Naive B cell (primary cell): ENCODE measurements at regions not wholly inside any gene's neighbourhood (a gene's known extent, or its start where the extent isn't known, plus 50 kb on each side); places are given as distances from the start of the nearest gene placed in this dataset.
"Not testable (repeated sequence)": the region's sequence is repeated elsewhere in the genome, so short reads cannot be mapped to it uniquely, and the experiment has no call there.

Experiments
- ATAC-seq, 2 donors: fragments of 150-1000 bp; cut with Tn5 transposase; 2 replicates each; pipeline ENCODE4 v1.10.0; 2021; ENCODE audit warnings: low read depth in 2 of 2, mild to moderate bottlenecking in 2 of 2, moderate library complexity in 2 of 2
- DNase-seq: peaks from one replicate; pipeline ENCODE4 v3.0.0; 2022
- H3K27ac Mint-ChIP-seq, 6 donors: one replicate each; pipeline ENCODE4 v1.8.0; 2020 to 2022; ENCODE audit warnings: mild to moderate bottlenecking in 6 of 6, mixed read lengths in 6 of 6, moderate library complexity in 5 of 6, inconsistent platforms in 2 of 6
- H3K27me3 Mint-ChIP-seq, 3 donors: one replicate each; pipeline ENCODE4 v1.8.0; 2021 to 2022; ENCODE audit warnings: mixed read lengths in 3 of 3, mild to moderate bottlenecking in 1 of 3
- H3K36me3 Mint-ChIP-seq, 2 donors: one replicate each; pipeline ENCODE4 v1.8.0; 2020 to 2022; ENCODE audit warnings: mixed read lengths in 2 of 2, inconsistent platforms in 1 of 2, mild to moderate bottlenecking in 1 of 2
- H3K4me1 Mint-ChIP-seq, 3 donors: one replicate each; pipeline ENCODE4 v1.8.0; 2020 to 2022; ENCODE audit warnings: mixed read lengths in 3 of 3, inconsistent platforms in 1 of 3, mild to moderate bottlenecking in 1 of 3, moderate library complexity in 1 of 3
- H3K4me3 Mint-ChIP-seq, 8 donors: one replicate each; pipeline ENCODE4 v1.8.0; 2020 to 2022; ENCODE audit warnings: mild to moderate bottlenecking in 8 of 8, mixed read lengths in 8 of 8, moderate library complexity in 8 of 8, inconsistent platforms in 2 of 8
- H3K9me3 Mint-ChIP-seq, 7 donors: one replicate each; pipeline ENCODE4 v1.8.0; 2020 to 2022; ENCODE audit warnings: mixed read lengths in 7 of 7, mild to moderate bottlenecking in 5 of 7, inconsistent platforms in 2 of 7, moderate library complexity in 1 of 7

DNA sequence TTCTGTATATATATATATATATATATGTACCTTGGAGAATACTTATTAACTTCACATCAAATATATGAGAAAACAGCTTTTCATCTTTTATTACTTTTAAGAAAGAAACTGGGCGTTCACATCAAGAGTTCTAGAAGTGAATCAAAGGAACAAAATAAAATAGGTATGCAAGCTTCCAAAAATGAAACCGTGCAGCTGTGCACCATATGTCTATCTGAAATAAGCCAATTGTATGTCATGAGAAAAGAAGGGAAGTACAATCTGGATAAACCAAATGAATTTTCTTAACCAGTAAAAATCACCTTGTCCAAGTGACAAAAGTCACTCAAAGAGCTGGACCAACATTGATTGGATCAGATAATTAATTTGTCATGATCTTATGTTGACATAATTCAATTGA lies 405.4 kb upstream of the TECRL start:
- no peaks in the 10 kb centered on the region for H3K36me3 Mint-ChIP-seq

GRCh38 chr4:64807821-64808220 lies 398.6 kb upstream of the TECRL start:
- Mint-ChIP-seq H3K27me3 (no peaks in the 10 kb centered on the region), H3K9me3 (peaks cover 0 to 13% (median 6%) of the 10 kb centered on the region in 7 donors), H3K4me3 (no peak overlapping the region), H3K4me1 (no peaks in the 10 kb centered on the region), H3K27ac (no peak overlapping the region), H3K36me3 (no peaks in the 10 kb centered on the region)
- ATAC-seq (no peak), DNase-seq (no peak)

More for the DNA sequence above, 405.4 kb upstream of the TECRL start:
- Mint-ChIP-seq H3K4me3 (no peak overlapping the region), H3K27ac (no peak overlapping the region), H3K4me1 (no peaks in the 10 kb centered on the region), H3K9me3 (peaks cover 0 to 3% (median 0%) of the 10 kb centered on the region in 7 donors), H3K27me3 (no peaks in the 10 kb centered on the region)
- DNase-seq (no peak), ATAC-seq (no peak)

DNA sequence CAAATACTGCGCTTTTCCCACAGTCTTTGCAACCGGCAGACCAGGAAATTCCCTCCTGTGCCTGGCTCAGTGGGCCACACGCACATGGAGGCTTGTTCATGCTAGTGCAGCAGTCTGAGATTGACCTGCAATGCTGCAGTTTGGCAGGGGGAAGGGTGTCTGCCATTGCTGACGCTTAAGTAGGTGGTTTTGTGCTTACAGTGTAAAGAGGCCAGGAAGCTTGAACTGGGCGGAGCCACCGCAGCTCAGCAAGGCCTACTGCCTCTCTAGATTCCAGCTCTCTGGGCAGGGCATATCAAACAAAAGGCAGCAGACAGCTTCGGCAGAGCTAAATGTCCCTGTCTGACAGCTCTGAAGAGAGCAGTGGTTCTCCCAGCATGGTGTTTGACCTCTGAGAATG lies 390.5 kb upstream of the TECRL start:
- ATAC-seq: no peak
- Mint-ChIP-seq H3K4me3 (no peak overlapping the region), H3K9me3 (peaks cover 2 to 12% (median 9%) of the 10 kb centered on the region in 7 donors), H3K27me3 (no peaks in the 10 kb centered on the region), H3K27ac (no peak overlapping the region), H3K4me1 (no peaks in the 10 kb centered on the region), H3K36me3 (no peaks in the 10 kb centered on the region)
- no peak for DNase-seq

DNA sequence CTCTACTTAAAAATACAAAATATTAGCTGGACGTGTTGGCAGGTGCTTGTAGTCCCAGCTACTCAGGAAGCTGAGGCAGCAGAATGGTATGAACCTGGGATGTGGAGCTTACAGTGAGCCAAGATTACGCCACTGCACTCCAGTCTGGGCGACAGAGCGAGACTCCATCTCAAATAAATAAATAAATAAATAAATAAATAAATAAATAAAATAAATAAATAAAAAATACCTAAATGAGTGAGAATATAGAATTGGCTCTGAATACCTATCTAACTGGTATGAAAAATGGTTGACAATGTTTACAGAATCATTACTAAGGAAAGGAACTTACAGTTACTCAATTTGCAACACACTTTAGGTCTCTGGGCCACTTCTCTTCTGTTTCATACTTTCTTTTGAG lies 389.6 kb upstream of the TECRL start:
- DNase-seq, H3K36me3 Mint-ChIP-seq, H3K4me1 Mint-ChIP-seq, H3K27ac Mint-ChIP-seq, ATAC-seq, H3K27me3 Mint-ChIP-seq, H3K4me3 Mint-ChIP-seq: not testable (repeated sequence)
- peaks cover 0 to 14% (median 5%) of the 10 kb centered on the region in 7 donors for H3K9me3 Mint-ChIP-seq

DNA sequence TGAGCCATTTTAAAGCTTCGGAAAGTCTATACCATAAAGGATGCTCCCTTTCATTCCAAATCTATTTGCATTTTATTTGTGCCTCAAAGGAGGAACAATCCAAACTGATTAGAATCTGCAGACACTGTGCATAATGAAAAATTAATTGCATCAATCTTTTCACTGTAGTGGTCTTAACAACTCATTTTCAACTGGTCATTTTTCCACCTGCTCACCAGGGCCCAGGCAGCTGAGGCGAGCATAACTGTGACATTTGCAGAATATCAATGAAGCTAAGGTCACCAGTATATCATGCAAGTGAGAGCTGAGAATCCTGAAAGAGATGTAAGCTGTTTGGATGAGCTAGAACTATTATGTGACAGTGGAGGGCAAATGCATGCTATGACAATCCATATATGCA lies 387.3 kb upstream of the TECRL start:
- no peak for DNase-seq
- H3K27me3 Mint-ChIP-seq: no peaks in the 10 kb centered on the region
- no peak overlapping the region for H3K27ac Mint-ChIP-seq
- no peak overlapping the region for H3K4me3 Mint-ChIP-seq
- peaks cover 0 to 9% (median 0%) of the 10 kb centered on the region in 7 donors for H3K9me3 Mint-ChIP-seq
- no peak for ATAC-seq
- H3K4me1 Mint-ChIP-seq: no peaks in the 10 kb centered on the region
- H3K36me3 Mint-ChIP-seq: no peaks in the 10 kb centered on the region

DNA sequence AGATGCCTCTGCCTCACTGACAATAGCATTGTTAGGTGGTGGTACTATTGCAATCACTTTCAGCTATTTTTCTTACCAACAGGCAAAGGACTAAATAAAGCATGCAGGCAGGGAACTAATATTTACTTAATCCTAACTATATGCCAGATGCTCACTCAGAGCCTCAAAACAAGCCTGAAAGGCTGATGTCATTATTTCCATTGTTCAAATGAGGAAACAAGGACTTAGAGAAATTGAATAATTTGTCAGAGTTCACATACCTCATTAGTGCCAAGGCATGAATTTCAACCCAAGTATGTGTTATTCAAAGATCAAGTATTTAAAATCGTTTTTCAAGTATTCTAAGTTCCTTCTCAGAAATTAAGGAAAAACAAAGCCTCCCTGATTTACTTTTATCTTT lies 374.9 kb upstream of the TECRL start:
- ATAC-seq: no peak
- no peak for DNase-seq
- Mint-ChIP-seq H3K36me3 (no peaks in the 10 kb centered on the region), H3K4me3 (no peak overlapping the region), H3K4me1 (no peaks in the 10 kb centered on the region), H3K27ac (no peak overlapping the region), H3K27me3 (no peaks in the 10 kb centered on the region), H3K9me3 (no peaks in the 10 kb centered on the region)

- ATAC-seq (no peak), DNase-seq (no peak)
- H3K4me3 Mint-ChIP-seq: no peak overlapping the region
- H3K4me1 Mint-ChIP-seq: no peaks in the 10 kb centered on the region
- H3K9me3 Mint-ChIP-seq: no peaks in the 10 kb centered on the region
- no peaks in the 10 kb centered on the region for H3K27me3 Mint-ChIP-seq
- H3K27ac Mint-ChIP-seq: no peak overlapping the region
- no peaks in the 10 kb centered on the region for H3K36me3 Mint-ChIP-seq
Observed at GRCh38 chr4:64781737-64782326, 372.6 kb upstream of the TECRL start.

- Mint-ChIP-seq H3K27me3 (no peaks in the 10 kb centered on the region), H3K27ac (no peak overlapping the region), H3K9me3 (no peaks in the 10 kb centered on the region), H3K4me1 (no peaks in the 10 kb centered on the region), H3K36me3 (no peaks in the 10 kb centered on the region), H3K4me3 (no peak overlapping the region)
- ATAC-seq: no peak
- no peak for DNase-seq
Observed at GRCh38 chr4:64780664-64781063, 371.4 kb upstream of the TECRL start.

DNA sequence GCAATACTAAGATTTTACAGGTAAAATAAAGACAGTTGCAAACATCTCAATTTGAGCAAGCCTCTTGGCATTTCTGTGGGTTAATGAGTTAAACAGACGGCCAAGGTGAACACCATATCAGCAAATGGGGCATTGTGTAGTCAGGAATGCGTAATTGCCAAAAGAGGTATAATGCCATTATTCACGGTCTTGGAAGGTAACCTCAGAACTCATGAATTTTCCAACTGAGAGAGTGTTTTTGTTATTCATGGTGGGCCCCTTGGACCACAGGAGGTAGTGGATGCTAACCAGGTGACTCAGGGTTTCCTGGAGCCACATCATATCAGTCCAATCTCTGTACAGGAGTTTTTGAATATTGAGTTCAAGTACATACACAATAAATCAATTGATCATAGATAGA lies 368.0 kb upstream of the TECRL start:
- Mint-ChIP-seq H3K36me3 (no peaks in the 10 kb centered on the region), H3K27me3 (no peaks in the 10 kb centered on the region), H3K9me3 (no peaks in the 10 kb centered on the region), H3K27ac (no peak overlapping the region), H3K4me1 (no peaks in the 10 kb centered on the region), H3K4me3 (no peak overlapping the region)
- ATAC-seq (no peak), DNase-seq (no peak)

DNA sequence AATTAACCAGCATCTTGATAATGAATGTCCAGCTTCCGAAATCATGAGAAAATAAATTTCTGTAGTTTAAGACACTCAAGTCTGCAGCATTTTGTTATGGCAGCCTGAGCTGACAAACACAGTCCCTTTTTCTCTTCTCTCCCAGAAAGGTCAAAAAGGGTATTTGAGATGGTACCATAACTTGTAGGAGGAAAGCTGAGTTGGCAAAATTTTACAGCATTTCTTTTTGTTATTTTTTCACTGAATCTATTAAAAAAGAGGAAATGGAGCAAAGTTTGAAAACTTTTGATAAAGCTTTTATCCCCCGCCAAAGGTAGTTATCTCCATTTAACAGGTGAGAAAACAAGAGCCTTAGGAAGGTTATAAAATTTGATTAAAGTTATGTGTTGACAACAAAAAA lies 367.6 kb upstream of the TECRL start:
- Mint-ChIP-seq H3K36me3 (no peaks in the 10 kb centered on the region), H3K4me3 (no peak overlapping the region), H3K9me3 (no peaks in the 10 kb centered on the region), H3K4me1 (no peaks in the 10 kb centered on the region), H3K27ac (no peak overlapping the region), H3K27me3 (no peaks in the 10 kb centered on the region)
- DNase-seq (no peak), ATAC-seq (no peak)

GRCh38 chr4:64774626-64775025 lies 365.4 kb upstream of the TECRL start:
- ATAC-seq (no peak), DNase-seq (no peak)
- no peak overlapping the region for H3K4me3 Mint-ChIP-seq
- no peak overlapping the region for H3K27ac Mint-ChIP-seq
- no peaks in the 10 kb centered on the region for H3K27me3 Mint-ChIP-seq
- no peaks in the 10 kb centered on the region for H3K36me3 Mint-ChIP-seq
- H3K9me3 Mint-ChIP-seq: no peaks in the 10 kb centered on the region
- H3K4me1 Mint-ChIP-seq: no peaks in the 10 kb centered on the region

GRCh38 chr4:64771149-64771548 lies 361.9 kb upstream of the TECRL start:
- Mint-ChIP-seq H3K4me3 (no peak overlapping the region), H3K9me3 (peaks cover 0 to 10% (median 0%) of the 10 kb centered on the region in 7 donors), H3K27me3 (no peaks in the 10 kb centered on the region), H3K4me1 (no peaks in the 10 kb centered on the region), H3K27ac (no peak overlapping the region), H3K36me3 (no peaks in the 10 kb centered on the region)
- DNase-seq: no peak
- no peak for ATAC-seq

DNA sequence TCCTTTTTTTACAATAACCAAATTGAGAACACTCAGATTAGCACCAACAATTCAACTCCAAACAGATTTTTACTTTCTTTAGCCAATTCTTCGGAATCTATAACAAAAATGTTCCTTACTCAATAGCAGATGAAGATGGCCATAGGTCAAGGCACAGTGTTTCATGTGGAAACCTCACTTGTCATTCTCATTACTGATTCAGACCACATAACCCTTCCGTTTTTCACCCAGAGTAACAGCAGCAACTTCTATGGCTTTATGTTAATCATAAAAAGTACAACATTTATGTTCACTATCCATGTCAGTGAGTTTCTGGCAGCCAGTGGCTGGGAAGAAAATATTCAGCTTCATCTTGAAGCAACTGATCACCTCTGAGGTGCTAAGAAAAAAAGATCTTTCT lies 358.3 kb upstream of the TECRL start:
- DNase-seq (no peak), ATAC-seq (no peak)
- Mint-ChIP-seq H3K4me1 (no peaks in the 10 kb centered on the region), H3K9me3 (peaks cover 0 to 10% (median 0%) of the 10 kb centered on the region in 7 donors), H3K4me3 (no peak overlapping the region), H3K27me3 (no peaks in the 10 kb centered on the region), H3K36me3 (no peaks in the 10 kb centered on the region), H3K27ac (no peak overlapping the region)

- H3K4me3 Mint-ChIP-seq: peak overlapping the region in 1 of 8 donors; percentile 68
- ATAC-seq: no peak
- peaks cover 0 to 10% (median 0%) of the 10 kb centered on the region in 7 donors for H3K9me3 Mint-ChIP-seq
- no peaks in the 10 kb centered on the region for H3K27me3 Mint-ChIP-seq
- DNase-seq: no peak
- H3K27ac Mint-ChIP-seq: no peak overlapping the region
- H3K36me3 Mint-ChIP-seq: no peaks in the 10 kb centered on the region
- H3K4me1 Mint-ChIP-seq: no peaks in the 10 kb centered on the region
Observed at GRCh38 chr4:64766565-64766964, 357.3 kb upstream of the TECRL start.

DNA sequence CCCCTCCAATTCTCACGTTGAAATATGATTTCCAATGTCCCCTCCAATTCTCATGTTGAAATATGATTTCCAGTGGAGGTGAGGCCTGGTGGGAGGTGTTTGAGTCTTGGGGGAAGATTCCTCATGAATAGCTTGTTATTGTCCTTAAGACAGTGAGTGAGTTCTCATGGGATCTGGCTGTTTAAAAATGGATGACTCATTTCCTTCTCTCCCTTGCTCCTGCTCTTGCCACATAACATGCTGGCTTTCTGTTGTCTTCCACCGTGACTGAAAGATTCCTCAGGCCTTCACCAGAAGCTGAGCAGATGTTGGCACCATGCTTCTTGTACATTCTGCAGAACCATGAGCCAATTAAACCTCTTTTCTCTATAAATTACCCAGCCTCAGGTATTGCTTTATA lies 346.8 kb upstream of the TECRL start:
- DNase-seq: no peak
- Mint-ChIP-seq H3K9me3 (peaks cover 2 to 22% (median 9%) of the 10 kb centered on the region in 7 donors), H3K4me3 (no peak overlapping the region), H3K36me3 (no peaks in the 10 kb centered on the region), H3K4me1 (no peaks in the 10 kb centered on the region), H3K27ac (no peak overlapping the region), H3K27me3 (no peaks in the 10 kb centered on the region)
- no peak for ATAC-seq
